Ecto neural progenitor cell (in vitro differentiated cells): ENCODE measurements at regions not wholly inside any gene's neighbourhood (a gene's known extent, or its start where the extent isn't known, plus 50 kb on each side); places are given as distances from the start of the nearest gene placed in this dataset.
"Not testable (repeated sequence)": the region's sequence is repeated elsewhere in the genome, so short reads cannot be mapped to it uniquely, and the experiment has no call there.

Source experiments
- DNase-seq: peaks from one replicate; pipeline ENCODE4 v3.0.0-alpha.2; 2018; ENCODE audit warnings: low spot score

DNA sequence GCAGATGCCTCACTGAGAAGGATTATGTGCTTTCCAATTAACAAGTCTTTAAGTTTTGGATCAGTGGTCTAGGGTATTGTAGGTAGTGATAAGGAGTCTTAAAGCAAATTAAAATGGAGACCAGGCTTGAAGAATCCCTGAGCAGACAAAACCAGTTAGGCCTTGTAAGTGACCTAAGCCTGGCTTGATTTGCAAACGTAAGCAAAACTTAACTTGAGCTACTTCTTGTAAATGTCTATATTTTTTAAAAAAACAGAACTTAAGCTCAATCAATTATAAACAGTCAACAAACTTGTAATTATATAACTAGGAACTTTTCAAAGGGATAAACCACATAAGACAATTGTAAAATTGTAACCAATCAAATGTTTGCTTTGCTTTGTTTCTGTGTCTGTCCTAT is 72.7 kb upstream of the NALF2 start:
- DNase-seq: no peak

DNA sequence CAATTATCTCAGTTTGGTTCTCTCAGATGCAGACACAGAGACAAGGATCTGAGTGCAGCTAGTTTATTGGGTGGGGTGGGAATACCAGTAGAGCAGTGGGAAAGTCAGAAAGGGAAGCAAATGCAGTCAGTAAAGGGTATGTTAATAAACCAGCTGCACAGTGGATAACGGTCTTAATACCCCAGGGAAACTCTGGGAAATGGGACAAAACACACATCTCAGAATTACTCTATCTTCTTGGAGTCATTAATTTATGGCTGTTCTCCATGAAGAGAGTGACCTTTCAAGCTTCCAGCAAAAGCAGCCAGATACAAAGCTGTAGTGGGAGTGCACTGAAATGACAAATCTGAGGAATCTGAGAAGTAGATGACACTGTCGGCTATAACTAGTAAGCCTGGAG is 73.3 kb upstream of the NALF2 start:
- DNase-seq: no peak

DNA sequence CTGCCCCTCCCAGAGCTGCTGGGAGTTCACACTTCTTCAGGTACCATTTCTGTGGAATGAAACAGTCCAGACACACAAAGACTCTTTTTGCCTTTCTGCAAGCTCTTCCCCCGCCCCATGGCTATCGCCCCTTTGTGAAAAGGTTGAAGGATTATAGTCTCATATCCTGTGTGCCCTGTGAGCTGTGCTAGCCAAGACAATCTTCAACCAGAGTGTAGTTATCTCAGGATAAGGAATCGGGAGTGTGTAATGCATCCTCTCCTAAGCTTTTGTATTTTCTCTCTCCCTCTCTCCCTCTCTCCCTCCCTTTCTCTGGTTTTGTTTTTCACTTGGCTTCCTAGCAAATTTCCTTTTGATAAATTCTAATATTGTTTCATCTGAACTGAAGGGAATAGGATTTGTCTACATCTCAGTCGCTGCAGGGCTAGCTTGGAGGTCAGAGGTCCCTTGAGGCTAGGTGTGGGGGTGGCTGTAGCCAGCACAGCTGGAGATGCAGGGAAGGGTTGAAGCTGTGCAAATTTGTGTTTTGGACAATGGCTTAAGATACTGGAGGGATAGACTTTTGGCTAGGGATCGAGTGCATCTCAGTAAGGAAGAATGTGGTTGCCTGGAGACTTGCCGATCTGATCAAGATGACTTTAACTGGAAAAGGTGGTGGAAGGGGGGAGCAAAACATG is 74.6 kb upstream of the NALF2 start:
- DNase-seq: no peak

DNA sequence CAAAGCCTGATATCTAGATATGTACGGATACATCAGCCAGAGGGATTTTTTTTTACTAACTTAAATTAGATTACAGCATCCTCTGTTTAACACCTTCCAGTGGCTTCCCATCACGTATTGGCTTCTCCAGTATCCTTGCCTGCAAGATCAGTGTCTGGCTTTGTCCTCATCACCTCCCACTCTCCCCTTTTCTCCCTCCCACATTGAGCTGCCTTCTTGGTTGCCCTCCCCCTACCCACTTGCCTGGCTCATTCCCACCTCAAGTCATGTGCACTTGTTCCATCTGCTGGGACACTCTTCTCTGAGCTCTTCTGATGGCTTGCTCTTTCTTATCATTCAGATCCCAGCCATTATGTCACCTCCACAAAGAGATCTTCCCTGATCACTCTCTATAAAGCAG is 75.9 kb upstream of the NALF2 start:
- no peak for DNase-seq

DNA sequence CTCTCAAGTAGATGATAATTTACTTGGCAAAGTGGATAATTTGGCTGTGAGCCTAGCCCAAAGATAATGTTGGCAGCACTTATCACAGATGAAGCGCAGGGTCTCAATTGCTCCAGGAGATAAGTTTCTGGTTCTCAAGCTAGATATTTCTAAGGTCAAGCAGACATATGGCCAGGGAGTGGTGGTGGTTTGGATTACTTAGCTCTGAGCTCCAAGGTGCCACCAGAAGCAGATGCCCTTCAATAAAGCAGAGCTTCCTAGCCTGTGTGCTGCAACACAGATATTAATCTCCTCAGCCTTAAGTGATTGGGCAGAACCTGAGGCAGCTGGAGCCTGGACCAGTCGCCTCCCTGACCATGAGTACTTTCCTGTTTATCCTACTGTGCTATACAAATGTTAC is 79.2 kb upstream of the NALF2 start:
- DNase-seq: no peak

DNA sequence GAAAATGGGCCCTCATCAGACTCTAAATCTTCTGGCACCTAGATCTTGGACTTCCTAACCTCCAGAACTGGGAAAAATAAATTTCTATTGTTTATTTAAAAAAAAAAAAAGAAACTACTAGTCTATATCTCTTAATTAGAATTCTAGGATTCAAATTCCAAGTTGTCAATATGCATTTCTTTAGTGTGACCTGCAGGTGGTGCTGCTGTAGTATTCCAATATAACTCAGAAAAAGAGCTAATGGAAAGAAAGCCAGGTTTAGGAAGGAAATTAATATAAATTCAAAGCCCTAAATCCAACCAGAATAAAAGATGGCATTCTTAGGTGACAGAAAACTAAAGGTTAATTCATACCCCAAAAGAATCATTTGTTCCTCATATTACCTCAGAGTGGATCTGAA is 80.0 kb upstream of the NALF2 start:
- DNase-seq: no peak

DNA sequence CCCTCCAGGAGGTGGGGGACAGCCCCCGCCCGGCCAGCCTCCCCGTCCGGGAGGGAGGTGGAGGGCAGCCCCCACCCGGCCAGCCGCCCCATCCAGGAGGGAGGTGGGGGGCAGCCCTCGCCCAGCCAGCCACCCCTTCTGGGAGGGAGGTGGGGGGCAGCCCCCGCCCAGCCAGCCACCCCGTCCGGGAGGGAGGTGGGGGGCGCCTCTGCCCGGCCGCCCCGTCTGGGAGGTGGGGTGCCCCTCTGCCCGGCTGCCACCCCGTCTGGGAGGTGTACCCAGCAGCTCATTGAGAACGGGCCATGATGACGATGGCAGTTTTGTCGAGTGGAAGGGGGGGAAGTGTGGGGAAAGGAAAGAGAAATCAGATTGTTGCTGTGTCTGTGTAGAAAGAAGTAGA is 81.9 kb upstream of the NALF2 start:
- not testable (repeated sequence) for DNase-seq

DNA sequence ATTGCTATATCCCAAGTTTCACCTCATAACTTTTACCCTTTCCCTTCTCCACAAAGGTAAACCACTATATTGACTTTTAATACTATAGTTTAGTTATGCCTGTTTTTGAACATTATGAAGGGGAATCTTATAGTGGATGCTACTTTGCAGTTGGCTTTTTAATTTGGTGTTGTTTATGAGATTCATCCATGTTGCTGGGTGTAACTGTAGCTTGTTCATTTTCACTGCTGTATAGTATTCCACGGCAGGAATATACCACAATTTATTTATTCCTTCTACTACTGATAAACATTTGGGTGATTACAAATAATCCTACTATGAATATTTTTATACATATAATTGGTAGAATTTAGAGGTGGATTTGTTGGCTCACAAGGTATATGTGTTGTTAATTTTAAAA is 88.4 kb upstream of the NALF2 start:
- DNase-seq: no peak

DNA sequence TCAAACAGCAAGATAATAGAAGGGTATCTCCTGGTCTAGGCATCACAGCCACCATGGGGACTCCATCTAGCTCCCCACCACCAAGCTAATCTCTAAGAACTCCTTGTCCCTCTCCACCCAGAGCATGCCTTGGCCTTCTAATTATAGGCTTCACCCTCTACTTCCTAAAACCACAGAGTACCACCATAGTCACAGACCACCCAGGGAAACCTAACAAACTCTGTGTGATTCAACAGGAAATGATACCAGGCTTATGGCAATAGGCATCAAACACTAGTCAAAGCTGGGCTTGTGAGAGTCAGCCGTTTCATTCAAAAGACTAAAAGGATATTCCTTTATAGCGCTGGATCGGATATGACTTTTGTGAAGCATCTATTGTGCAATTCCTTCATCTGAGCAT is 91.5 kb upstream of the NALF2 start:
- no peak for DNase-seq

DNA sequence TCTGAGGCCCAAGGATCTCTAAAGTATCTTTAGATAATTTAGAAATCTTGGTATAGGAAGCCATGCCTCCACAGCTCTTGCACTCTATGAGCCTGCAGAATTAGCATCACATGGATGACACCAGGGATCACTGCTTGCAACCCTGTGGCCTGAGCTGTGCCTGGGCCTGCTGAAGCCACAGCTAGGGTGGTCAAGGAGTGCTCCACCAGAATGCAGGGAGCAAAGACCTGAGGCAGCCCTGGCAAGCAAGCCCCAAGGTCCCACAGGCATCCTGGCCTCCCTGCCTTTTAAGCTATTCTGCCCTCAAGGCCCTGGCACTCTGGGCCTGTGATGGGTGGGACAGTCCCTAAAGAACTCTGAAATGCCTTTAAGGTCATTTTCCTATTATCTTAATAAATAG is 105.2 kb upstream of the NALF2 start:
- DNase-seq: peak; percentile 9

DNA sequence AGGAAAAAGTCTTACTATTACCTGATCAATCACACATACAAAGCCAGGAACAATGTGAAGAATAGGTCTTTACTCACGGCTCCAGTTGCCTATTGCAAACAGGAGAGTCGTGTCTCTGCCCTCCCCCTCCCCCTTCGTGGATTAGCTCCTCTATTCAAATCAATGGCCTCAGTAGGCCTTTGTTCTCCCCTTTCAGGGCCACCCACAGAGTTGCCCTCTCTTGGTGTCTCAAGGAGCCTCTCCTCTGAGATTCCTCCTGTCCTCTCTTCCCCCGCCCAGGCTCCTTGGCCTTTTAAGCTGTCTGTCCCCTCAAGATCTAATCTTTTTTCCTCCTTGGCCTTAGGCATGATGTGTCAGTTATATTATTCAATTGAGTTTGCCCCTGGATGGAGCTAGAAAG is 107.2 kb upstream of the NALF2 start:
- peak; percentile 76 for DNase-seq

DNA sequence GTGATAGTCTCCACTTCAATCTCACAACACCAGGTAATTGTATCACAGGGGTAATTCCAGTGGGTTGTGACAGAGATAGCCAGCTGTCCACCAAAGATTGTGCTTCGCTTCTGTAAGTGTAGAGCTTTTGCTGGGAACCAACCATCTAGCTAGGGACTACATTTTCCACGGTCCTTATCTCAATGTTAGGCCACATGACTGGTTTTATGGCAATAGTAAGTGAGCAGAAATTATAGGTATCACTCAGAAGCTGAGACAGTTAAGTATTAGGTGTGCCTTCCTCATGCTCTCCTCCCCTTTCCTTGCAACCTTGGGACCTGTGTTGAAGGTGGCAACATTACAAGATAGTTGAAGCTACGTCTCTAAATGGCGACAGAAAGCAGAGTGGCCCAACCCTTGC is 108.8 kb upstream of the NALF2 start:
- no peak for DNase-seq

DNA sequence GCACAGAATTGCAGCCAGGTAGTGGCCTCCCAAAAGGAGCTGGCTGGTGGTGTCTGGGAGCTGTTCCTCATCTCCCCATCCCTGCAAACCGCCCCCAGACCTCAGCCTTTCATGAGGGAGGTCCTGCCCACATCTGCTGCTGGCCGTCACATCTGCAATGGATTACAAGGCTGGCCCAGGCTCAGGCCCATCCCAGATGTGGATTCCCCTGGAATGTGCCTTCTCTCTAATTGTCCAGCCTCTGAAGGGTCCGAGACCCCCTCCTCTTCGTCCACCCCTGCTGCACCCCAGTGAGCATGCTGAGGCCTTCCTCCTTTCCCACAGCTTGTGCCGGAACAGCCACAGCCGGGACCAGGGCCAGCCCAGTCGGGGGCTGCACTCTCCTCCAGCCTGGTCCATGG is 115.0 kb upstream of the NALF2 start:
- no peak for DNase-seq

DNA sequence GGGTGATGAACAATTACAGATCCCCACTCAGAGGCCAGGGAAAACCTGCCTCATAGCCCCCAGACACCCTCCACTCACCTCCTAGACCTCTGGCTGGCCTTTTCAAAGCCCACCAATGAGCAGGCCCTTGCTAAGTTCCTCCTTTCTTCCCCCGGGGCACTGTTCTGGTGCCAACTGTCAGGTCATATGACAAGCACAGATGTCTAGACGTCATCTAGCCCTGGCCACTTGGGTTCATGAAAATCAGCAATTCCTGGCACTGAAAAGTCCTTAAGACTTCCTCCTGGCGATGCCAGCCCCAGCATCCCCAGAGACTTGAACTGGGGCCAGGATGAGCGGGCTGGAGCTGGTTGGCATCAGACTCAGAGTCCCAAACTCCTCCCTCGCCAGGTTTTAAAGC is 115.6 kb upstream of the NALF2 start:
- DNase-seq: no peak

DNA sequence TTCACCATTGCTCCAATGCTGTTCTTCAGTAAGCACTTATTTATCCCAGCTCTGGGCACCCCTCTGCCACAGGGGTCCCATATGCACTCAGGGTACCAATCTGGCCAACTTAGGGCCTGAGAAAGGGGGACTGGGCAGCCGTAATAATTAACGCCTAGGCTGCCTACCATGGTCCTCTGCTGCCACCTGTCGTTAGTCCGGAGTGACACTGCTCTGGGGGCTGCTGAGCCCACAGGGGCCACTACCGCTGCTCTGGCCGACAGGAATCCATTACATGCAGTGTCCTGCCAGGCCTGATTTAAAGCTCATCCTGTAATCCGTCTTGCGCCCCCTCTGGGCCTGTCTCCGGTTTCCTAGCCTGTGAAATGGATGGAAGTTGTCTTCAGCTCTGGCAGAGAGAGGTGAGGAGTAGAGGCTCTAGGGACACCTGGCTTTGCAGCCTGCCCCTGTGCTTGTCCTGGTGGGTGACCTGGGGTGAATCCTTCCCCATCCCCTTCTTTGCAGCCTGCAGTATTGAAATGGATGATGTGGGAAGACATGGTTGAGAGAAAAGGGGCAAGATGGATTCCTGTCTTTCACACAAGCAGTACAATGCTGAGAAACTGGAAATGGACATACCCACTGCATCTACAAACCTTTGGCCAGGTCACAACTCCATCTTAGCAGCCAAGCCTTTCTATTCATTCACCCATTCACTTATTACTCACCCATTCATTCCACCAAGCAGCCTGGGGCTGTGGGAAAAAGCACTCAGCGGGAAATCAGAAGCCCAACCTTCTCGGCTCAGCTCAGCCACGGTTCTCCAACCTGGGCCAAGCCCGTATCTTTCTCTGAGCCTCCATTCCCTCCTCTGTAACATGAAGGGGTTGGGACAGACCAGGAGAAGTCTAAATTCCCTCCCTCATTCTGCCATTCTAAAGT is 116.3 kb upstream of the NALF2 start:
- peak; percentile 88 for DNase-seq

DNA sequence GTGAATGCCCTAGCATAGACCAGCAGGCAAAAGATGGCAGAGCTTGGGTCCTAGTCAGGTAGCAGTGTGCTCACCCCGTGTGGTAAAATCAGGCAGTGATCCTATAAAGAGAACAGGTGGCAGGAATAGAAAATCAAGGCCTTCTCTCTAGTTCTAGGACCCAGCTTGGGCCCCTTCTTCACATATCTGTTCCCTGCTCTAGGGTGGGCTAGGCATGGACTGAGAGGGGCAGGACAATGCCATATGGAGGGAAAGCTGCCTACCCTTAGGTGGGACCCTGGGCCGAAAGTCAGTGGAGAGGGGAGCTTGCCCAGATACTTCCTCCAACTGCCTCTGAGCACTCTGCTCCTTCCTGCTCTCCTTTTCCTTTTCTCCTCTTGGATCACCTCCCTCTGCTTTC is 117.4 kb upstream of the NALF2 start:
- no peak for DNase-seq

DNA sequence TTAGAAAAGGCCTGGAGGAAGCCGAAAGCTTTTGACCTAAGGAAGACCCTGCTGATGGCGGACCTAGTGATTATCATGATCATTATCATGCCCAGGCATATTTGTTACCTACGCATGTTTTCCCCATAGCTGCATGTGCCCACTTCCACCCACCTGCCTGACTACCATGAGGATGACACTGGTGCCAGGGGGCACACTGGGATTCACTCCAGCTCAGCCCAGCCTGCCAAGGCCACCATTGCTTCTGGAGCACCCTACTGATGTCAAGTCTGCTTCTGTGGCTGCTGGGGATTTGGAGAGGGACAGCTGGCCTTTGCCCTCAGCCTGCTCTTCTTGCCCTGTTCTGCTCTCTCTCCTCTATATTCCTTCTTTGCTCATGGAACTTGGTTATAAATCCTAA is 124.7 kb upstream of the NALF2 start:
- DNase-seq: no peak

DNA sequence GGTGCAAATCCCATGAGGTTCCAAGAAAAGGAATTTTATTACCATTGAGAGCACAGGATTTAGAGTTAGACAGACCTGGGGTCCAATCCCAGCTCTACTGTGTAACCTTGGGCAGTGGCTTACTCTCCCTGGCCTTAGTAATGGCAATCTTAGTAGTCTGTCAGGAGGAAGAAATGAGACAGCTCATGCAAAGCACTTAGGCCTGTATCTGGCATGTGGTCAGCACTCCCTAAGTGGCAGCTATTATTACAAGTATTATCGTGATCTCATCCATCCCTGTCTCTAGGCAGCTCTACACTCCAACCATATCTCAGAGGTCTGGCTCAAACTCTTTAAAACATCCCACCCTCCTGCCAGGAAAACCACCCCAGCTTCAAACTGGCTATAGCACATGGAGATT is 129.6 kb upstream of the NALF2 start:
- peak; percentile 3 for DNase-seq

DNA sequence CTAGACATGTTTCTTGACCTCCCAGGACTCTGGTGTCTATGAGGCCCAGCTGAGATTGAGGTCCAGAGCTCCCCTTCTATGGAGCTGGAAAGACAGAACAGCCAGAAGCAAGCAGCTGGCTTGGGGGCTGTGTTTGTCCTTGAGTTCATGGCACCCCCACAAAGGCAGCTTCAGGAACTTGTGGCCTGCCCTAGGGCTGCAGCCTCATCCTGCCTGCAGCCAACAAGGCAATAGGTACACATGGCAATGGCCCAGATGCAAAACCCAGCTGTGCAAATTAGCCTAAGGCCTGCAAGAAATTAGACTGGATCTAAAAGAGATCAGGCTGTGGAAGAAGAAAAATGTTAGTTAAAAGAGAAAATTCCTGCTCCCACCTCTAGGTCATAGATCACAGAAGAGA is 131.7 kb upstream of the NALF2 start:
- DNase-seq: peak; percentile 6

DNA sequence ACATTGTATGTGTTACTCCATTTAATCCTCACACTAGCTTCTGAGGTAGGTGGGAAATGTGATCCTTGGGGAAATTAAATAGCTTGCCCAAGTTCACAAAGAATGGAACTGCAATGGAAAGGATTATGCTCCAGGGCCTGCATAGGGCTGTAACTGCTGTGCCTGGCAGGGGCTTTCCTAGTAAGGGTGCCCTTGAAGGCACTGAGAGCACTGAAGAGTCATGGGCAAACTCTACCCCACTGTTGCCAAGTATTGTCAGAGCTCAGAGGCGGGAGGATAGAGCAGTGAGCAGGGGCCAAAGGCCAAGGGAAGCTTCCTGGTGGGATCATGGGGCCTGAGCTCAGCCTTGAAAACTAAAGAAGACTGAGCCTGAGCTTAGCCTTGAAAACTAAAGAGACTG is 133.0 kb upstream of the NALF2 start:
- no peak for DNase-seq

DNA sequence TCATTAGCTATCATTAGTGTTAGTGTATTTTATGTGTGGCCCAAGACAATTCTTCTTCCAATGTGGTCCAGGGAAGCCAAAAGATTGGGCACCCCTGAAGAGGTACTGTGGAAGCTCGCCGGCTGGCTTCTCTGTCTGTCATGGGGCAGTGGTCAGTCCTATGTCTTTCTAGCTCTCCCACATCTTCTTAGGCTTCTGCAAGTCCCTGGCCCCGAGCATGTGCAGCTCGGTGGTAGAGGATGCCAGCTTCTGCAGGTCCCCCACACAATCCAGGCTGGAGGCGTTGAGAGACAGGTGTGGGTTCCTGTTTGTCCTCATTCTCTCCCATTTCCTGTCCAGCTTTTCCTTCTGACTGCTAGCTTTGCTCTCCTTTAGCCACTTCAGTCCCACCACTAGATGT is 134.1 kb upstream of the NALF2 start:
- no peak for DNase-seq

DNA sequence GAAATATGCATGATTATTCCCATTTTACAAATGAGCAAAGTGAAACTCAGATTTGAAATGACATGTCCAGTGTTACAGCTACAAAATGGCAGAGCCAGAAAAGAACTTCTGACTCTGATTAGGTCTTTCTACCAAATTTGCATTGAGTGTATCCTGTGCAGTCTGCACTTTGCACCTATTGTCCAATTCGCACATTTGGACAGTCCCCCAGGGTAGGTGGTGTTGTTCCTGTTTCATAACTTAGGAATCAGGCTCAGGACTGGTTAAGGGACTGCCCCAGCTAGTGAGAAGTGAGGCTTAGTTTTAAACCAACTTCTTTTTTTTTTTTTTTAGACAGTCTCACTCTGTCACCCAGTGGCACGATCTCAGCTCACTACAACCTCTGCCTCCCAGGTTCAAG is 137.9 kb upstream of the NALF2 start:
- no peak for DNase-seq

DNA sequence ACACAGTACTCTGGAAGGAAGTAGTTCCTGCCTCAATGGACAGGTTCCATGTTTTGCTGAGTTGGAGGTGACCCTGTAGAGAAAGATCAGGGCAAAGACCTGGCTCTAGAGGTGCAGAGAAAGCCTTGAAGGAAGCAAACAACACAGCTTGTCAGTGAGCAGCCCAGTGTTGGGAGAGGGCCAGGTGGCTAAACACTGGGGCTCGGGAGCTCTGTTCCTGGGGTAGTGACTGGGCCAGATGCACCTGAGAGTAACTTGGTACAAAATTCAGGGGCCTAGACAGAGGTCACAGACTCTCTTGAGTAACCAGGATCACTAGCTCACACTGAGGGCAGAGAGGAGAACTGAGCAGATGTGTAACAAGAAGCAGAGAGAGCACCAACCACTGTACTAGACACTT is 138.4 kb upstream of the NALF2 start:
- no peak for DNase-seq

DNA sequence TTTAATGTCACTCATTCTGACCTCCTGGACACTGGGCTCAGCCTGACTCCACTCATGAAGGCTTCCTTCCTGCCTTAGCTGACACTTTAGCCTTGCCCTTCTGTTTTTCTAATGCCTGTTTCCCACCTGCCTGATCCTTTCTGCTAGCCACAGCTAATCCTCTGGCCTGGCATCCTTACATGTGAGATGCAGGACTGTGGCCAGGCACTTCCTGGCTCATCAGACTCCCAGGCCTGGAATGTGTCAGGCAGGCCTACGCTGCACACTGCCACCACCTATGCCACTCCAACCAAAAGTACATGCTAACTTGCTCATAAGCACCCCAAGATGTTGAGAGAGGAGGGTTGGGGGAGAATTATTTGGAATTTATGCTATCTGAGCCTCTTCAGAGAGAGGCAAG is 138.8 kb upstream of the NALF2 start:
- DNase-seq: no peak
